ENCODE measurements at regions not wholly inside any gene's neighbourhood (a gene's known extent, or its start where the extent isn't known, plus 50 kb on each side); places are given as distances from the start of the nearest gene placed in this dataset.
"Not testable (repeated sequence)": the region's sequence is repeated elsewhere in the genome, so short reads cannot be mapped to it uniquely, and the experiment has no call there.

GRCh38 chr5:57893926-57894325 lies 411.3 kb upstream of the ACTBL2 start:
- Histone ChIP-seq H3K4me1 (ENCODE audit: control insufficient read depth, insufficient read depth, low read length) (no peaks in the 10 kb centered on the region), H3K4me3 (ENCODE audit: low read length) (no peak overlapping the region), H3K27me3 (ENCODE audit: control insufficient read depth, insufficient read depth, low read length) (no peaks in the 10 kb centered on the region), H3K27ac (ENCODE audit: low read depth, low read length) (no peak overlapping the region), H3K36me3 (ENCODE audit: control insufficient read depth, insufficient read depth, low read length) (no peaks in the 10 kb centered on the region), H3K9ac (ENCODE audit: low read length) (no peak overlapping the region)

- Histone ChIP-seq H3K27me3 (ENCODE audit: control insufficient read depth, insufficient read depth, low read length) (no peaks in the 10 kb centered on the region), H3K27ac (ENCODE audit: low read depth, low read length) (no peak overlapping the region), H3K4me3 (ENCODE audit: low read length) (no peak overlapping the region), H3K9ac (ENCODE audit: low read length) (no peak overlapping the region), H3K4me1 (ENCODE audit: control insufficient read depth, insufficient read depth, low read length) (no peaks in the 10 kb centered on the region), H3K36me3 (ENCODE audit: control insufficient read depth, insufficient read depth, low read length) (no peaks in the 10 kb centered on the region)
These were observed 408.8 kb upstream of the ACTBL2 start for GRCh38 chr5:57891443-57891842.

- H3K27me3 ChIP-seq (ENCODE audit: control insufficient read depth, insufficient read depth, low read length), result no peaks in the 10 kb centered on the region
- H3K27ac ChIP-seq (ENCODE audit: low read depth, low read length), result no peak overlapping the region
- no peak overlapping the region for H3K9ac ChIP-seq (ENCODE audit: low read length)
- H3K4me3 ChIP-seq (ENCODE audit: low read length), result no peak overlapping the region
- no peaks in the 10 kb centered on the region for H3K36me3 ChIP-seq (ENCODE audit: control insufficient read depth, insufficient read depth, low read length)
- no peaks in the 10 kb centered on the region for H3K4me1 ChIP-seq (ENCODE audit: control insufficient read depth, insufficient read depth, low read length)
These were observed 406.9 kb upstream of the ACTBL2 start for GRCh38 chr5:57889558-57889957.

- Histone ChIP-seq H3K4me3 (ENCODE audit: low read length) (no peak overlapping the region), H3K4me1 (ENCODE audit: control insufficient read depth, insufficient read depth, low read length) (no peaks in the 10 kb centered on the region), H3K9ac (ENCODE audit: low read length) (no peak overlapping the region), H3K36me3 (ENCODE audit: control insufficient read depth, insufficient read depth, low read length) (no peaks in the 10 kb centered on the region), H3K27ac (ENCODE audit: low read depth, low read length) (no peak overlapping the region), H3K27me3 (ENCODE audit: control insufficient read depth, insufficient read depth, low read length) (no peaks in the 10 kb centered on the region)
These were observed 405.4 kb upstream of the ACTBL2 start for GRCh38 chr5:57887851-57888621.

GRCh38 chr5:57884346-57885102 lies 401.9 kb upstream of the ACTBL2 start:
- H3K27me3 ChIP-seq (ENCODE audit: control insufficient read depth, insufficient read depth, low read length), result no peaks in the 10 kb centered on the region
- H3K36me3 ChIP-seq (ENCODE audit: control insufficient read depth, insufficient read depth, low read length), result no peaks in the 10 kb centered on the region
- no peak overlapping the region for H3K27ac ChIP-seq (ENCODE audit: low read depth, low read length)
- no peaks in the 10 kb centered on the region for H3K4me1 ChIP-seq (ENCODE audit: control insufficient read depth, insufficient read depth, low read length)
- H3K9ac ChIP-seq (ENCODE audit: low read length), result no peak overlapping the region
- H3K4me3 ChIP-seq (ENCODE audit: low read length), result no peak overlapping the region

GRCh38 chr5:57880216-57880615 lies 397.6 kb upstream of the ACTBL2 start:
- Histone ChIP-seq H3K4me3 (ENCODE audit: low read length) (no peak overlapping the region), H3K36me3 (ENCODE audit: control insufficient read depth, insufficient read depth, low read length) (no peaks in the 10 kb centered on the region), H3K27me3 (ENCODE audit: control insufficient read depth, insufficient read depth, low read length) (no peaks in the 10 kb centered on the region), H3K9ac (ENCODE audit: low read length) (no peak overlapping the region), H3K27ac (ENCODE audit: low read depth, low read length) (no peak overlapping the region), H3K4me1 (ENCODE audit: control insufficient read depth, insufficient read depth, low read length) (no peaks in the 10 kb centered on the region)

- H3K27me3 ChIP-seq (ENCODE audit: control insufficient read depth, insufficient read depth, low read length), result no peaks in the 10 kb centered on the region
- H3K9ac ChIP-seq (ENCODE audit: low read length), result no peak overlapping the region
- no peak overlapping the region for H3K27ac ChIP-seq (ENCODE audit: low read depth, low read length)
- H3K4me1 ChIP-seq (ENCODE audit: control insufficient read depth, insufficient read depth, low read length), result no peaks in the 10 kb centered on the region
- H3K36me3 ChIP-seq (ENCODE audit: control insufficient read depth, insufficient read depth, low read length), result no peaks in the 10 kb centered on the region
- H3K4me3 ChIP-seq (ENCODE audit: low read length), result no peak overlapping the region
These were observed 395.7 kb upstream of the ACTBL2 start for GRCh38 chr5:57878301-57878722.

- Histone ChIP-seq H3K36me3 (ENCODE audit: control insufficient read depth, insufficient read depth, low read length) (no peaks in the 10 kb centered on the region), H3K4me3 (ENCODE audit: low read length) (no peak overlapping the region), H3K27me3 (ENCODE audit: control insufficient read depth, insufficient read depth, low read length) (no peaks in the 10 kb centered on the region), H3K4me1 (ENCODE audit: control insufficient read depth, insufficient read depth, low read length) (no peaks in the 10 kb centered on the region), H3K9ac (ENCODE audit: low read length) (no peak overlapping the region), H3K27ac (ENCODE audit: low read depth, low read length) (no peak overlapping the region)
These were observed 388.9 kb upstream of the ACTBL2 start for GRCh38 chr5:57871496-57871895.

GRCh38 chr5:57870267-57870666 lies 387.7 kb upstream of the ACTBL2 start:
- not testable (repeated sequence) for H3K4me1 ChIP-seq (ENCODE audit: control insufficient read depth, insufficient read depth, low read length); H3K36me3 ChIP-seq (ENCODE audit: control insufficient read depth, insufficient read depth, low read length); H3K4me3 ChIP-seq (ENCODE audit: low read length)

GRCh38 chr5:57863661-57864060 lies 381.1 kb upstream of the ACTBL2 start:
- no peaks in the 10 kb centered on the region for H3K27me3 ChIP-seq (ENCODE audit: control insufficient read depth, insufficient read depth, low read length)
- H3K4me1 ChIP-seq (ENCODE audit: control insufficient read depth, insufficient read depth, low read length), result no peaks in the 10 kb centered on the region
- no peak overlapping the region for H3K4me3 ChIP-seq (ENCODE audit: low read length)
- no peaks in the 10 kb centered on the region for H3K36me3 ChIP-seq (ENCODE audit: control insufficient read depth, insufficient read depth, low read length)
- H3K27ac ChIP-seq (ENCODE audit: low read depth, low read length), result no peak overlapping the region
- no peak overlapping the region for H3K9ac ChIP-seq (ENCODE audit: low read length)

More at GRCh38 chr5:57870267-57870666, 387.7 kb upstream of the ACTBL2 start:
- H3K27ac ChIP-seq (ENCODE audit: low read depth, low read length); H3K27me3 ChIP-seq (ENCODE audit: control insufficient read depth, insufficient read depth, low read length); H3K9ac ChIP-seq (ENCODE audit: low read length): not testable (repeated sequence)

GRCh38 chr5:57862942-57863341 lies 380.3 kb upstream of the ACTBL2 start:
- H3K36me3 ChIP-seq (ENCODE audit: control insufficient read depth, insufficient read depth, low read length), result no peaks in the 10 kb centered on the region
- no peaks in the 10 kb centered on the region for H3K4me1 ChIP-seq (ENCODE audit: control insufficient read depth, insufficient read depth, low read length)
- no peak overlapping the region for H3K4me3 ChIP-seq (ENCODE audit: low read length)
- H3K27ac ChIP-seq (ENCODE audit: low read depth, low read length), result no peak overlapping the region
- H3K27me3 ChIP-seq (ENCODE audit: control insufficient read depth, insufficient read depth, low read length), result no peaks in the 10 kb centered on the region
- no peak overlapping the region for H3K9ac ChIP-seq (ENCODE audit: low read length)

- H3K4me1 ChIP-seq (ENCODE audit: control insufficient read depth, insufficient read depth, low read length), result no peaks in the 10 kb centered on the region
- H3K27me3 ChIP-seq (ENCODE audit: control insufficient read depth, insufficient read depth, low read length), result no peaks in the 10 kb centered on the region
- no peak overlapping the region for H3K9ac ChIP-seq (ENCODE audit: low read length)
- no peaks in the 10 kb centered on the region for H3K36me3 ChIP-seq (ENCODE audit: control insufficient read depth, insufficient read depth, low read length)
- no peak overlapping the region for H3K27ac ChIP-seq (ENCODE audit: low read depth, low read length)
- H3K4me3 ChIP-seq (ENCODE audit: low read length), result no peak overlapping the region
These were observed 379.9 kb upstream of the ACTBL2 start for GRCh38 chr5:57862471-57862911.

GRCh38 chr5:57859626-57860025 lies 377.0 kb upstream of the ACTBL2 start:
- Histone ChIP-seq H3K36me3 (ENCODE audit: control insufficient read depth, insufficient read depth, low read length) (no peaks in the 10 kb centered on the region), H3K27ac (ENCODE audit: low read depth, low read length) (no peak overlapping the region), H3K27me3 (ENCODE audit: control insufficient read depth, insufficient read depth, low read length) (no peaks in the 10 kb centered on the region), H3K9ac (ENCODE audit: low read length) (no peak overlapping the region), H3K4me1 (ENCODE audit: control insufficient read depth, insufficient read depth, low read length) (no peaks in the 10 kb centered on the region), H3K4me3 (ENCODE audit: low read length) (no peak overlapping the region)
